ENCODE measurements at regions not wholly inside any gene's neighbourhood (a gene's known extent, or its start where the extent isn't known, plus 50 kb on each side); places are given as distances from the start of the nearest gene placed in this dataset.

DNA sequence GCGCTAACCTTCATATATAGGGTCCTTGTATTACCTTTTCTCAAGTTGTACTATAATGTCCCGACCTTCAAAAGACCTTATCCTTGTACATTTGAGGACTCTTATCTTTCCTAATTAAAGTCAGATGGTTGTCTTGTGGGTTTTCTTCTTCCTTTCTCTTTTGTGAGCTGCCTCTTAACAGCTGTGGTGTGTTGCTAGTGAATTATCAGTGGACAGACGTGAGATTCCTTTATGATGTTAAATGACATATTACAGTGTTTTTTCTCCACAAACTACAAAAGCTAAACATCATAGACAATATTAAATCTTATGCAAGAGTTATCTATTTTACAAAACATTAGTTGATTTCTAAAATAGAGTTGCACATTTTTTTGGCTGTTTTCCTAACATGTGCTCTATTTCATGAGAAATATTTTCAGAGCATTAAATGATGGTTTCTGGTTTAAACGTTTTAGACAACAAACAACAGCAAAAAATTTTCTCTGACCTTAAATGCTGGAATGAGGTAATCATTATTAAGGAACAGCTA lies 272.2 kb upstream of the NPVF start:
- no TSS peak for BruUV-seq (replicated peaks)
- POLR2A ChIA-PET = no interaction called here
- FAIRE-seq (no peak), DNase-seq (ENCODE audit: low read depth, low spot score) (no peak)
- Histone ChIP-seq H3K27me3 (ENCODE audit: control insufficient read depth in 2 of 2, insufficient read depth in 2 of 2, low read length in 2 of 2) (no peaks in the 10 kb centered on the region), H2AFZ (ENCODE audit: low read depth, low read length) (no peak overlapping the region), H3K9me3 (replicated peaks; ENCODE audit: control insufficient read depth, insufficient read depth, low read length) (no peaks in the 10 kb centered on the region), H3K4me2 (ENCODE audit: insufficient read depth, low read length) (no peak overlapping the region), H3K4me3 (replicated peaks in 1 of 3; ENCODE audit: insufficient read depth in 1 of 3, low read depth in 1 of 3, low read length in 3 of 3) (no peak overlapping the region), H3K79me2 (ENCODE audit: control insufficient read depth, insufficient read depth, low read length) (no peaks in the 10 kb centered on the region), H3K9me1 (replicated peaks; ENCODE audit: control insufficient read depth, extremely low read depth, insufficient read depth, low read length) (no peaks in the 10 kb centered on the region), H3K27ac (ENCODE audit: insufficient read depth, low read depth, low read length) (no peak overlapping the region), H3K9ac (replicated peaks; ENCODE audit: extremely low read depth, insufficient read depth, low read length) (no peak overlapping the region), H3K36me3 (ENCODE audit: control insufficient read depth in 2 of 2, extremely low read depth in 1 of 2, insufficient read depth in 2 of 2, low read length in 2 of 2) (no peaks in the 10 kb centered on the region), H4K20me1 (replicated peaks; ENCODE audit: control insufficient read depth, extremely low read depth, insufficient read depth, low read length) (no peaks in the 10 kb centered on the region), H3K4me1 (ENCODE audit: control insufficient read depth, extremely low read depth, insufficient read depth, low read length) (no peaks in the 10 kb centered on the region)
- intact Hi-C loops (cut with micrococcal nuclease) (no loop called here), dilution Hi-C loops (cut with MboI; ENCODE audit: extremely low pct_ligation_motif_present, low sequenced_read_pairs) (no loop called here)
- TF ChIP-seq FOS (IDR thresholded peaks at IDR 0.05; ENCODE audit: borderline replicate concordance, insufficient read depth, low read length) (no peak), GATA2 (IDR thresholded peaks at IDR 0.05; ENCODE audit: insufficient read depth, insufficient read length, low read depth, low read length) (no peak), POLR2AphosphoS5 (IDR thresholded peaks at IDR 0.05; ENCODE audit: insufficient read depth, low read depth, low read length) (no peak), EZH2 (IDR thresholded peaks at IDR 0.05; ENCODE audit: borderline replicate concordance, low read depth, low read length, severe bottlenecking) (no peak), JUN (IDR thresholded peaks at IDR 0.05; ENCODE audit: borderline replicate concordance, insufficient read depth, insufficient read length, low read depth) (no peak), POLR2A (IDR thresholded peaks at IDR 0.05; ENCODE audit: low read depth, low read length) (no peak), MYC (IDR thresholded peaks at IDR 0.05; ENCODE audit: low read depth, low read length) (no peak)
- TF ChIP-seq, protein P1, sequence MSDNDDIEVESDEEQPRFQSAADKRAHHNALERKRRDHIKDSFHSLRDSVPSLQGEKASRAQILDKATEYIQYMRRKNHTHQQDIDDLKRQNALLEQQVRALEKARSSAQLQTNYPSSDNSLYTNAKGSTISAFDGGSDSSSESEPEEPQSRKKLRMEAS (IDR thresholded peaks at IDR 0.05; ENCODE audit: insufficient read depth, insufficient read length) = no peak
- TF ChIP-seq, protein P2, sequence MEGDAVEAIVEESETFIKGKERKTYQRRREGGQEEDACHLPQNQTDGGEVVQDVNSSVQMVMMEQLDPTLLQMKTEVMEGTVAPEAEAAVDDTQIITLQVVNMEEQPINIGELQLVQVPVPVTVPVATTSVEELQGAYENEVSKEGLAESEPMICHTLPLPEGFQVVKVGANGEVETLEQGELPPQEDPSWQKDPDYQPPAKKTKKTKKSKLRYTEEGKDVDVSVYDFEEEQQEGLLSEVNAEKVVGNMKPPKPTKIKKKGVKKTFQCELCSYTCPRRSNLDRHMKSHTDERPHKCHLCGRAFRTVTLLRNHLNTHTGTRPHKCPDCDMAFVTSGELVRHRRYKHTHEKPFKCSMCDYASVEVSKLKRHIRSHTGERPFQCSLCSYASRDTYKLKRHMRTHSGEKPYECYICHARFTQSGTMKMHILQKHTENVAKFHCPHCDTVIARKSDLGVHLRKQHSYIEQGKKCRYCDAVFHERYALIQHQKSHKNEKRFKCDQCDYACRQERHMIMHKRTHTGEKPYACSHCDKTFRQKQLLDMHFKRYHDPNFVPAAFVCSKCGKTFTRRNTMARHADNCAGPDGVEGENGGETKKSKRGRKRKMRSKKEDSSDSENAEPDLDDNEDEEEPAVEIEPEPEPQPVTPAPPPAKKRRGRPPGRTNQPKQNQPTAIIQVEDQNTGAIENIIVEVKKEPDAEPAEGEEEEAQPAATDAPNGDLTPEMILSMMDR (IDR thresholded peaks at IDR 0.05; ENCODE audit: extremely low read depth in 1 of 2, insufficient read depth in 1 of 2, low read depth in 1 of 2, low read length in 2 of 2) = no peak
- CTCF ChIA-PET = no interaction called here
